CD14-positive monocyte (primary cell): ENCODE measurements at regions not wholly inside any gene's neighbourhood (a gene's known extent, or its start where the extent isn't known, plus 50 kb on each side); places are given as distances from the start of the nearest gene placed in this dataset.
A peak's percentile ranks its signal among the peaks of the same experiment; 100 is the strongest.

Source experiments
- DNase-seq, 3 donors: peaks; one replicate each; pipeline ENCODE4 v3.0.0-alpha.2; 2011 to 2022
- H2AFZ ChIP-seq: 2 replicates; pipeline ENCODE4 v1.6.0; 2012; ENCODE audit warnings: mild to moderate bottlenecking, low read depth, low read length, inconsistent platforms; ENCODE audit not compliant: insufficient read depth, poor library complexity, severe bottlenecking
- H3K27ac ChIP-seq, 2 donors: 1 replicate in 1 of 2; 2 replicates in 1 of 2; pipeline ENCODE4 v1.5.1; 2012 to 2013; ENCODE audit warnings: low read length in 2 of 2, control low read depth in 1 of 2, inconsistent platforms in 1 of 2, low read depth in 1 of 2, mild to moderate bottlenecking in 1 of 2
- H3K27me3 ChIP-seq, 2 donors: one replicate each; pipeline versions ENCODE4 v1.6.0 to v1.6.1; 2011 to 2013; ENCODE audit warnings: low read length in 2 of 2; ENCODE audit not compliant: control insufficient read depth in 2 of 2, insufficient read depth in 2 of 2
- H3K36me3 ChIP-seq, 2 donors: replicated peaks in 1 of 2; 1 replicate in 1 of 2; 2 replicates in 1 of 2; pipeline versions ENCODE4 v1.5.1 to v1.6.1; 2012 to 2013; ENCODE audit warnings: low read length in 2 of 2, control low read depth in 1 of 2, inconsistent platforms in 1 of 2, mild to moderate bottlenecking in 1 of 2; ENCODE audit not compliant: insufficient read depth in 2 of 2, control insufficient read depth in 1 of 2
- H3K4me1 ChIP-seq, 2 donors: 1 replicate in 1 of 2; 2 replicates in 1 of 2; pipeline versions ENCODE4 v1.5.1 to v1.6.1; 2012 to 2013; ENCODE audit warnings: low read length in 2 of 2, control low read depth in 1 of 2, inconsistent platforms in 1 of 2, mild to moderate bottlenecking in 1 of 2, moderate library complexity in 1 of 2; ENCODE audit not compliant: insufficient read depth in 2 of 2, control insufficient read depth in 1 of 2
- H3K4me2 ChIP-seq: replicated peaks from 2 replicates; pipeline ENCODE3; 2012; ENCODE audit warnings: low read length, moderate library complexity, mild to moderate bottlenecking; ENCODE audit not compliant: poor library complexity, severe bottlenecking; ENCODE audit errors: extremely low read depth
- H3K4me3 ChIP-seq, 3 experiments: fragments of 200-600 bp in 1 of 3; sonication (generic) in 1 of 3; replicated peaks in 1 of 3; 1 replicate in 2 of 3; 2 replicates in 1 of 3; pipeline ENCODE4 v1.5.1; 2011 to 2013; ENCODE audit warnings: low read length in 3 of 3, mild to moderate bottlenecking in 3 of 3, control low read depth in 2 of 3, low read depth in 2 of 3, inconsistent platforms in 1 of 3, moderate library complexity in 1 of 3
- H3K79me2 ChIP-seq: 2 replicates; pipeline ENCODE4 v1.6.0; 2012; ENCODE audit warnings: mild to moderate bottlenecking, control low read depth, inconsistent platforms, low read length, moderate library complexity; ENCODE audit not compliant: insufficient read depth
- H3K9ac ChIP-seq: 2 replicates; pipeline ENCODE4 v1.6.0; 2017; ENCODE audit warnings: low read length, mild to moderate bottlenecking; ENCODE audit not compliant: insufficient read depth, poor library complexity, severe bottlenecking
- H3K9me3 ChIP-seq, 2 donors: replicated peaks in 1 of 2; 1 replicate in 1 of 2; 2 replicates in 1 of 2; pipeline versions ENCODE4 v1.5.1 to v1.6.1; 2012 to 2013; ENCODE audit warnings: low read length in 2 of 2, control low read depth in 1 of 2; ENCODE audit not compliant: control insufficient read depth in 1 of 2, insufficient read depth in 1 of 2
- H4K20me1 ChIP-seq: 2 replicates; pipeline ENCODE4 v1.6.0; 2012; ENCODE audit warnings: mild to moderate bottlenecking, low read length, control low read depth, moderate library complexity; ENCODE audit not compliant: insufficient read depth
- H3K27ac Mint-ChIP-seq, 7 donors: one replicate each; pipeline ENCODE4 v1.8.0; 2020; ENCODE audit warnings: mild to moderate bottlenecking in 7 of 7, mixed read lengths in 7 of 7, moderate library complexity in 6 of 7, inconsistent platforms in 2 of 7
- H3K27me3 Mint-ChIP-seq, 3 donors: one replicate each; pipeline ENCODE4 v1.8.0; 2021 to 2022; ENCODE audit warnings: low read depth in 3 of 3, mild to moderate bottlenecking in 3 of 3, mixed read lengths in 3 of 3, moderate library complexity in 3 of 3, inconsistent platforms in 1 of 3
- H3K36me3 Mint-ChIP-seq, 2 donors: one replicate each; pipeline ENCODE4 v1.8.0; 2020; ENCODE audit warnings: mixed read lengths in 2 of 2, inconsistent platforms in 1 of 2, mild to moderate bottlenecking in 1 of 2
- H3K4me1 Mint-ChIP-seq: one replicate; pipeline ENCODE4 v1.8.0; 2020; ENCODE audit warnings: mild to moderate bottlenecking, mixed read lengths
- H3K4me3 Mint-ChIP-seq, 2 donors: one replicate each; pipeline ENCODE4 v1.8.0; 2020; ENCODE audit warnings: mild to moderate bottlenecking in 2 of 2, mixed read lengths in 2 of 2, moderate library complexity in 1 of 2
- H3K9me3 Mint-ChIP-seq, 7 donors: one replicate each; pipeline ENCODE4 v1.8.0; 2020 to 2022; ENCODE audit warnings: mixed read lengths in 7 of 7, mild to moderate bottlenecking in 6 of 7, moderate library complexity in 6 of 7, inconsistent platforms in 2 of 7
- CTCF ChIP-seq: fragments of 200-600 bp; IDR thresholded peaks from one replicate; pipeline ENCODE4 v1.8.0; 2022; ENCODE audit warnings: antibody characterized with exemption, mild to moderate bottlenecking
- WGBS: methylation state at CpG from one replicate; pipeline ENCODE4 v1.1.5; 2013; ENCODE audit warnings: missing lambda C conversion rate; ENCODE audit not compliant: insufficient coverage; 5-methylcytosine and 5-hydroxymethylcytosine counted together
- intact Hi-C, 2 donors: fragments of 100-400 bp; cut with micrococcal nuclease; formaldehyde crosslinking; loops; one replicate each; pipeline versions ENCODE4 v1.15.0 to v1.15.1; 2023

GRCh38 chr6:51398793-51399192, 580.1 kb downstream of the TFAP2B start:
- 82% methylated on average over 3 of the region's 5 CpGs for WGBS
- no peaks in the 10 kb centered on the region for H3K36me3 ChIP-seq
- TF ChIP-seq CTCF: no peak
- no peak overlapping the region for H2AFZ ChIP-seq
- H4K20me1 ChIP-seq: no peaks in the 10 kb centered on the region
- H3K4me2 ChIP-seq: no peak overlapping the region
- no peaks in the 10 kb centered on the region for H3K9me3 ChIP-seq
- Mint-ChIP-seq H3K36me3 (no peaks in the 10 kb centered on the region), H3K27ac (no peak overlapping the region), H3K4me1 (no peaks in the 10 kb centered on the region), H3K9me3 (peaks cover 0 to 3% (median 0%) of the 10 kb centered on the region in 7 donors), H3K4me3 (no peak overlapping the region), H3K27me3 (peaks cover 0 to 1% (median under 1%) of the 10 kb centered on the region in 3 donors)
- H3K9ac ChIP-seq: no peak overlapping the region
- intact Hi-C loops: no loop called here
- H3K4me3 ChIP-seq: no peak overlapping the region
- H3K79me2 ChIP-seq: no peaks in the 10 kb centered on the region
- no peak for DNase-seq
- no peaks in the 10 kb centered on the region for H3K4me1 ChIP-seq
- H3K27ac ChIP-seq: no peak overlapping the region
- H3K27me3 ChIP-seq: no peaks in the 10 kb centered on the region

- Mint-ChIP-seq H3K4me3 (no peak overlapping the region), H3K27ac (peak overlapping the region in 1 of 7 donors; percentile 25), H3K4me1 (no peaks in the 10 kb centered on the region), H3K36me3 (no peaks in the 10 kb centered on the region), H3K9me3 (peaks cover 0 to 3% (median 2%) of the 10 kb centered on the region in 7 donors), H3K27me3 (no peaks in the 10 kb centered on the region)
- intact Hi-C loops: no loop called here
- Histone ChIP-seq H3K79me2 (no peaks in the 10 kb centered on the region), H4K20me1 (no peaks in the 10 kb centered on the region), H3K4me1 (no peaks in the 10 kb centered on the region), H3K27ac (no peak overlapping the region), H3K4me3 (no peak overlapping the region), H3K9ac (no peak overlapping the region), H2AFZ (no peak overlapping the region), H3K9me3 (no peaks in the 10 kb centered on the region), H3K27me3 (no peaks in the 10 kb centered on the region), H3K4me2 (no peak overlapping the region), H3K36me3 (no peaks in the 10 kb centered on the region)
- no peak for DNase-seq
- TF ChIP-seq CTCF: no peak
- WGBS: 83% methylated on average over 18 of the region's 25 CpGs
Measured at GRCh38 chr6:51410453-51410852, 591.8 kb downstream of the TFAP2B start.
